Loucy (cell line): ENCODE measurements at regions not wholly inside any gene's neighbourhood (a gene's known extent, or its start where the extent isn't known, plus 50 kb on each side); places are given as distances from the start of the nearest gene placed in this dataset.

ENCODE experiments used
- H2AFZ ChIP-seq: fragments of 200-600 bp; sonication (generic); 2 replicates; pipeline ENCODE4 v1.6.0; 2016; ENCODE audit warnings: antibody characterized with exemption, mild to moderate bottlenecking, low read length, moderate library complexity
- H3F3A ChIP-seq: fragments of 200-600 bp; 2 replicates; pipeline ENCODE4 v1.6.0; 2016; ENCODE audit warnings: antibody characterized with exemption, low read depth, mild to moderate bottlenecking
- H3K27me3 ChIP-seq: fragments of 200-600 bp; sonication (generic); 2 replicates; pipeline ENCODE4 v1.6.1; 2014; ENCODE audit warnings: low read length, mild to moderate bottlenecking; ENCODE audit not compliant: insufficient read depth, poor library complexity, severe bottlenecking
- H3K36me3 ChIP-seq: fragments of 200-600 bp; sonication (generic); 2 replicates; pipeline ENCODE4 v1.6.1; 2016; ENCODE audit warnings: low read length; ENCODE audit not compliant: insufficient read depth
- H3K4me1 ChIP-seq: fragments of 200-600 bp; sonication (generic); 2 replicates; pipeline ENCODE4 v1.5.1; 2014; ENCODE audit warnings: low read length, mild to moderate bottlenecking; ENCODE audit not compliant: insufficient read depth, poor library complexity, severe bottlenecking
- H3K4me2 ChIP-seq: fragments of 200-600 bp; sonication (generic); 2 replicates; pipeline ENCODE4 v1.6.0; 2014; ENCODE audit warnings: antibody characterized with exemption, low read length, low read depth, mild to moderate bottlenecking; ENCODE audit not compliant: poor library complexity, severe bottlenecking
- H3K4me3 ChIP-seq: fragments of 200-600 bp; sonication (generic); 2 replicates; pipeline ENCODE4 v1.5.1; 2014; ENCODE audit warnings: low read length, mild to moderate bottlenecking, mixed read lengths; ENCODE audit not compliant: poor library complexity, severe bottlenecking
- H3K79me2 ChIP-seq: fragments of 200-600 bp; sonication (generic); 2 replicates; pipeline ENCODE4 v1.6.1; 2014; ENCODE audit warnings: low read length; ENCODE audit not compliant: insufficient read depth
- H3K9ac ChIP-seq: fragments of 200-600 bp; sonication (generic); 2 replicates; pipeline ENCODE4 v1.6.0; 2014; ENCODE audit warnings: mild to moderate bottlenecking, low read depth, low read length, moderate library complexity; ENCODE audit not compliant: poor library complexity, severe bottlenecking
- H3K9me2 ChIP-seq: fragments of 200-600 bp; sonication (generic); replicated peaks from 2 replicates; pipeline ENCODE4 v1.6.1; 2016; ENCODE audit warnings: low read depth, low read length, mixed read lengths
- H3K9me3 ChIP-seq: fragments of 200-600 bp; sonication (generic); 2 replicates; pipeline ENCODE4 v1.6.1; 2014; ENCODE audit warnings: mild to moderate bottlenecking, antibody characterized with exemption, low read length, low read depth; ENCODE audit not compliant: insufficient read depth
- H4K20me1 ChIP-seq: fragments of 200-600 bp; sonication (generic); 2 replicates; pipeline ENCODE4 v1.6.0; 2014; ENCODE audit warnings: antibody characterized with exemption, low read length, mild to moderate bottlenecking; ENCODE audit not compliant: insufficient read depth, poor library complexity, severe bottlenecking
- CTCF ChIP-seq: fragments of 200-600 bp; sonication (generic); conservative IDR thresholded peaks from 2 replicates; pipeline ENCODE4 v1.5.1; 2014; ENCODE audit warnings: mild to moderate bottlenecking, antibody characterized with exemption, low read length
- EZH2phosphoT487 ChIP-seq: fragments of 200-600 bp; IDR thresholded peaks from 2 replicates; pipeline ENCODE4 v1.6.1; 2018; ENCODE audit warnings: antibody characterized with exemption, mild to moderate bottlenecking, moderate library complexity, borderline replicate concordance

GRCh38 chr10:4579844-4580243 is 246.2 kb upstream of the AKR1E2 start:
- Histone ChIP-seq H4K20me1 (no peaks in the 10 kb centered on the region), H3K27me3 (no peaks in the 10 kb centered on the region), H2AFZ (no peak overlapping the region), H3K79me2 (no peaks in the 10 kb centered on the region), H3K4me2 (no peak overlapping the region), H3K4me3 (no peak overlapping the region), H3F3A (no peaks in the 10 kb centered on the region), H3K4me1 (no peaks in the 10 kb centered on the region), H3K9ac (no peak overlapping the region), H3K9me3 (no peaks in the 10 kb centered on the region), H3K36me3 (no peaks in the 10 kb centered on the region), H3K9me2 (no peaks in the 10 kb centered on the region)
- TF ChIP-seq CTCF, result no peak
- no peak for TF ChIP-seq EZH2phosphoT487

GRCh38 chr10:4576206-4576605 is 249.8 kb upstream of the AKR1E2 start:
- Histone ChIP-seq H3K4me1 (no peaks in the 10 kb centered on the region), H3F3A (no peaks in the 10 kb centered on the region), H2AFZ (no peak overlapping the region), H3K9me2 (no peaks in the 10 kb centered on the region), H3K36me3 (no peaks in the 10 kb centered on the region), H4K20me1 (no peaks in the 10 kb centered on the region), H3K79me2 (no peaks in the 10 kb centered on the region), H3K27me3 (no peaks in the 10 kb centered on the region), H3K9ac (no peak overlapping the region), H3K9me3 (no peaks in the 10 kb centered on the region), H3K4me3 (no peak overlapping the region), H3K4me2 (no peak overlapping the region)
- TF ChIP-seq EZH2phosphoT487, result no peak
- TF ChIP-seq CTCF, result no peak

- Histone ChIP-seq H3K4me2 (no peak overlapping the region), H3K4me1 (no peaks in the 10 kb centered on the region), H3K9me2 (0 out of 2 replicates have a peak, but pooled peaks cover 3% of the 10 kb centered on the region), H2AFZ (no peak overlapping the region), H3K9me3 (no peaks in the 10 kb centered on the region), H3K27me3 (no peaks in the 10 kb centered on the region), H3F3A (no peaks in the 10 kb centered on the region), H3K4me3 (no peak overlapping the region), H3K36me3 (no peaks in the 10 kb centered on the region), H3K9ac (no peak overlapping the region), H4K20me1 (no peaks in the 10 kb centered on the region), H3K79me2 (no peaks in the 10 kb centered on the region)
- TF ChIP-seq CTCF, result no peak
Measured at GRCh38 chr10:4569151-4569550, 256.9 kb upstream of the AKR1E2 start.
